ENCODE measurements at regions not wholly inside any gene's neighbourhood (a gene's known extent, or its start where the extent isn't known, plus 50 kb on each side); places are given as distances from the start of the nearest gene placed in this dataset.
A peak's percentile ranks its signal among the peaks of the same experiment; 100 is the strongest.

DNA sequence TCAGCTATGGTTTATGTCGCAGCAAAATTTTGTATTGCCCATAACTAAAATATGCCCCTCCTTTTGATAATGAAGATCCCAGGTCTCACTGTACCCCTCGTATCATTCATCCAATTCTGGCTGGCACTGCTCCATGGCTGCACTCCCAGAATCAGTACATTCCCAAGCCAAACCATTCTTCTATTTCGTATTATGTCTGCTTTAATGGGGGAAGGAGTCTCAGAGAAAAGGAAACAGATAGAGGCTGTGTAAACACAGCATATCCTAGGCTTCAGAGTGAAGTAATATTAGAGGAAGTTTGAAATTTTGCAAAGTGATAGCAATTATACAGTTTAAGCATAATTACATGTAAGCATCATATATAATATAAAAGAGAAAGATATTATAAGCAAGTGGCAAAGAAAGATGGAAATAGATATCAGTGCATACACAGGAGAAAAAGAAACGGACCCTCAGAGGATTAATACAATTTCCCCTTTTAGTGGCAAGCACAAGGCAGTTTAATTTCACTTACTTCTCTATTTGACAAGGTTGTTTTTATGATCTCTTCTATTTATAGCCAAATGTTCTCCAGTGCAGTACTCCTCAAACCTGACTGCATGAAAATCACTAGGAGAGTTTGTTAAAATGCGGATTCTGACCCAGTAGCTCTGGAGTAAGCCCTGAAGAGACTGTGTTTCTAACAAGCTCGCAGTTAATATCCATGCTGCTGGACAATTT, 56.5 kb upstream of the TENT5A start:
- DNase-seq: peak; percentile 48

GRCh38 chr6:81806793-81807565, 54.5 kb upstream of the TENT5A start:
- no peak for DNase-seq

GRCh38 chr6:81802356-81802755, 49.9 kb upstream of the TENT5A start:
- DNase-seq: no peak
